ENCODE measurements at regions not wholly inside any gene's neighbourhood (a gene's known extent, or its start where the extent isn't known, plus 50 kb on each side); places are given as distances from the start of the nearest gene placed in this dataset.
"Not testable (repeated sequence)": the region's sequence is repeated elsewhere in the genome, so short reads cannot be mapped to it uniquely, and the experiment has no call there.

DNA sequence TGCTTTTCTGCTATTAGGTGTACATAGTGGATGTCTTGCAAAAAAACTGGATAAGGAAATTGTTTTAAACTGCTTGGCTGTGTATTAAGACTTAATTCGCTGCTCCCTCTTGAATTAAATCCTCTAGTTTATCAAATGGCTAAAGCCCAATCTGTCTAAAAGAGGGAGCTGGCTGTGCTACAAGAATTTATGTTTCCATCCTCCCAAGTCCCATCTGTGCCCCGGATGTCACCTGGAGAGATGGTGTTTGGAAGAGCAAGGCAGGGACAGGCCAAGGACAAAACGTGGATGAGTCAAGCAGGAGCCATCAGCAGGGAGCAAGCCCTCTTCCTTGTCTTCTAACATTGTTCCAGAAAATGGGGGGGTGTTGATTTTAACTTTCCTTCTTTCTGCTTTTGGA is 171.3 kb upstream of the LCORL start:
- no peak for DNase-seq

- DNase-seq, result no peak
These were observed 163.9 kb upstream of the LCORL start for GRCh38 chr4:18185491-18185890.

- DNase-seq, result no peak
These were observed 159.3 kb upstream of the LCORL start for GRCh38 chr4:18180892-18181291.

DNA sequence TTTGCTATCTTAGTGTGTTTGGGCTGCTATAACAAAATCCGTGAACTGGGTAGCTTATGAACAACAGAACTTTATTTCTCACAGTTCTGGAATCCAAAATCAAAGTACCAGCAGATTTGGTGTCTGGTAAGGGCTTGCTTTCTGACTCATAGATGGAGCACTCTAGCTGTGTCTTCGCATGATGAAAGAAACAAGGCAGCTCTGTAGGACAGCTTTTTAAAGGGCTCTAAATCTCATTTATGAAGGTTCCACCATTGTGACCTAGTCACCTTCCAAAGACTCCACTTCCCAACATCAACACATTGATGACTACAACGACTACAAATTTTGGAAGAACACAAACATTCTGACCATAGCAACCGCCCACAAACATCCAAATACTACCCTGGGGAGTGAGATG is 158.6 kb upstream of the LCORL start:
- no peak for DNase-seq

- DNase-seq, result no peak
These were observed 150.3 kb upstream of the LCORL start for GRCh38 chr4:18171896-18172295.

GRCh38 chr4:18167831-18168230 is 146.3 kb upstream of the LCORL start:
- DNase-seq, result no peak

- DNase-seq, result no peak
These were observed 145.4 kb upstream of the LCORL start for GRCh38 chr4:18166925-18167324.

DNA sequence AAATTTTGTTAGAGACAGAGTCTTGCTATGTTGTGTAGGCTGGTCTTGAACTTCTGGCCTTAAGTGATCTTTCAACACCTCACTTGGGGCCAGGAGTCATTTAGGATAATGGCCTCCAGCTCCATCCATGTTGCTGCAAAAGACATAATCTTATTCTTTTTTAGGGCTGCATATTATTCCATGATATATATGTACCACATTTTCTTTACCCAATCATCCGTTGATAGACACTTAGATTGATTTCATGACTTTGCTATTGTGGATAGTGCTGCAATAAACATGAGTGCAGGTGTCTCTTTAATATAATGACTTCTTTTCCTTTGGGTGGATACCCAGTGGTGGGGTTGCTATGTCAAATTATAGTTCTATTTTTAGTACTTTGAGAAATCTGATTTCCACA is 140.9 kb upstream of the LCORL start:
- DNase-seq, result no peak

GRCh38 chr4:18159117-18159912 is 137.8 kb upstream of the LCORL start:
- DNase-seq, result not testable (repeated sequence)

DNA sequence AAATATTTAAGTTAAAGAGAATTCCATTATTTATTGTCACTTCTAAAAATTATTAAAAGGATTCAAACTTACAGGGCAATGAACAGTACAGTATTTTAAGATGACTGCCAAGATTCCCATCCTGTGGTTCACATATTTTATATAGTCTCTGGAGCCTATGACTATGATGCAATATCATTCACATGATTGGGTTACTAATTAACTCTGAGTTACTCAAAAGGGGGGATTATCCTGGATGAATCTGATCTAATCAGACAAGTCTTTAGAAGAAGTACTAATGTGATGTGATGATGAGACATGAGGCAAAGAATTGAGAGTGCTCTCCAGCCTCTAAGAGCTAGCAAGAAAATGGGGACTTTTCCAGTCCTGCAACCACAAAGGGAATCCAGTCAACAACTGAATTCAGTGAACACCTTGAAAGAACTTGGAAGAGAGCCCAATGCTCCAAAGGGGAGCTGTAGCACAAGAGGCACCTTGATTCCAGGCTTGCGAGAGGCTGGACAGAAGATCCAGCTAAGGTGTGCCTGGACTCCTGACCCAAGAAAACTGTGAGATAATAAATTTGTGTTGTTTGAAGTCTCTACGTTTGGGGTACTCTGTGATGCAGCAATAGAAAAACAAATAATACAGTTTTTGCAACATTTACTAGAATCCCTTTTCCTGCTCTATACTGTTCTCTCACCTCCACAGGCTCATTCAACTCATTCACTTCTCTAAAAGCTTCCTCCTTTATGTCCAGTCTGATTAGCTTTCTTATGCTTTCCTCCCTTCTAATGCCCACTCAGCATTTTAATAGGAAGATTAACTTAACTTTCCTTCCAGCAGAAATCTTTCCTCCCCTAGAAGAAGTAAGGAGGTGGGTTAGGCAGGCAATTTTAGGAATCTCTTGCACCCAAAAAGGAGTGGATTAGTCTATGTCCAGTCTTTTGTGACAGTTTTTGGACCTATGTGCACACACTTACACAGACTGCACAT is 133.8 kb upstream of the LCORL start:
- DNase-seq, result no peak

GRCh38 chr4:18138076-18138665 is 116.6 kb upstream of the LCORL start:
- no peak for DNase-seq

GRCh38 chr4:18134111-18134510 is 112.6 kb upstream of the LCORL start:
- DNase-seq, result no peak

DNA sequence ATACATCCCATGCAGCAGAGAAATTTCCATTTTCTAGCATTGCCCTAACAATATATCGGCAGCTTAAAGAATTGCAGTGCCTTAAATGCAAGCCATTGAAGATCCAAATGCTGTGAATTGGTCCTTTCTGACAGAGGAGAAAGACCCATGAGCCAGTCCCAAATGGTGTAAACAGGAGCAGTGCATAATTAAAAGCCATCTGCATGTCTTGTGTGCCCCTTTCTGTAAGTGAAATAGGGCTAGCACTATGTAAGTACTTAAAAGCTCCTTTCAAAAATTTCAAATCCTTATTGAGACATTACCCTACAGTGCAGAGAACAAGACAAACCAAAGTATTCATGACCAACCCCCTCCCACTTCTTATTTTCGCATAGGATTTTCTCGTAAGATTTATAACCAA is 108.7 kb upstream of the LCORL start:
- no peak for DNase-seq

GRCh38 chr4:18128241-18128640 is 106.7 kb upstream of the LCORL start:
- DNase-seq, result no peak

GRCh38 chr4:18127030-18127429 is 105.5 kb upstream of the LCORL start:
- no peak for DNase-seq

- DNase-seq, result no peak
These were observed 92.3 kb upstream of the LCORL start for GRCh38 chr4:18113710-18114331.

DNA sequence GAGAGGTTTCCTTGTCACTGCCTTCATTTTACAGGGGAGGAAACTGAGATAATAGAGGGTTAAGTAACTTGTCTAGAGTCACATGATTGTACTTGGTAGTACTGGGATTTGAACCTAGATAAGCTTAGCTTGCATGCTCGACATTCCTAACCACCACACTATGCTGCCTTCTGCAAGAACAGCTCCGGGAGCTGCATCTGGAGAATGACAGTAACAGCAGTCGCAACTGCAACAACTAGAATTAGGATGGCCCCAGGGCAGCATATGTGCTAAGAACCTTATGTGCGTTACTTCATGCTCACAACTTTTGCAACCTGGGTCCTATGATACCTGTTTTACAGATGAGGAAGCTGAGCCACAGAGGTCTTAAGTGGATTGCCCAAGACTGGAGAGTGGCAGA is 89.5 kb upstream of the LCORL start:
- DNase-seq, result no peak

GRCh38 chr4:18110099-18110498 is 88.5 kb upstream of the LCORL start:
- DNase-seq, result no peak

DNA sequence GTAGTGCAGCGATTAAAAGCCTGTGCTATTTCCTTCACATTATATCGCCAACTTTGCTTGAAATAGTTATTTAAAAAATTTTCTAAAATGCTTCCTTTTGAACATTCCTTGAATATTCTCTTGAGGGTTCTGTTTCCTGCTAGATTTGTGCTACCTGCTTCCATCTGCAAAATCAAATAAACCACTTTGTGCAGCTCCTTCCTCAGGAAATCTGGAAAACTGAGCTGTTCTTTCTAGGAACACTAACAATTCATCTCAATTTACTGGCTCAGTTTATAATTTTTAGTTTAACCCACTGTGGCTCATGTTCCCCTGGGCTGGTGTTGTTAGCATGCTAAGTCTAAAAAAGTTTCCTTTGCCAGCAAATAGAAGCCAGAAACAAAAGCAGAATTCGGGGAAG is 88.1 kb upstream of the LCORL start:
- DNase-seq, result no peak

DNA sequence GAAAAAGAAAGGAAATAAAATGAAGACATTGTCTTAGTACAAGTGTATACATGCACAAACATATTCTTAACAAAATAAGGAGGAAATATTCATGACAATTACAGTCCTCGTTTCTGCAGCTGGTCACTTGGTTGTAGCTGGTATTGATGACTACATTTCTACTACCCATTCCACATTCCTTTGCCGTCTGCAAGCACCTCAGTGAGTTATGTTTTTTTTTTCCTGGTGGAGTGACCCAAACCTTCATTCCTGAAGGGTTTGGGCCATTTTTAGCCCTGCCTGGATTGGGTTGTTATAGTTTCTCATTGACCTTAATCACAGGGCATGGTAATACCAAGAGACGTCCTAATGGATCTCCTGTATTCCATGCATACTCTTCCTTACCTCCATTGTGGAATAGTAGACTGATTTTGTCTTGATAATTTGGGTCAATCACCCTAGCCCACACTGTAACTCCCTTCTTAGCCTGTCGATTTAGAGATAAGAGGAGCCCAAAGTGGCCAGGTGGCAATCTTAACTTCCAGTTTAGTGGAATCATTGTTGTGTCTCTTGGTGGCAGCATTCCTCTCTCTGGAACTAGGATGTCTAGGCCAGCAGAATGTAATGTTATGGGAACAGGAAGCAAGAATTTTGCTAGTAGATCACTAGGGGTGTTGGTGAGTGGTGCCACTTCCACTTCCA is 86.4 kb upstream of the LCORL start:
- DNase-seq, result not testable (repeated sequence)

- DNase-seq, result no peak
These were observed 85.1 kb upstream of the LCORL start for GRCh38 chr4:18106620-18107019.

All from fibroblast of skin of right biceps (primary cell).